B cell (primary cell): ENCODE measurements at regions not wholly inside any gene's neighbourhood (a gene's known extent, or its start where the extent isn't known, plus 50 kb on each side); places are given as distances from the start of the nearest gene placed in this dataset.

ENCODE experiments used
- ATAC-seq: fragments of 200-7000 bp; cut with Tn5 transposase; one replicate; pipeline ENCODE4 v1.10.0; 2021; ENCODE audit warnings: low read depth, mild to moderate bottlenecking, moderate number of reproducible peaks, moderate library complexity
- CTCF ChIA-PET: fragments of 350-600 bp; sonication (Branson Sonifier 250); formaldehyde crosslinking; loops from one replicate; lab custom pipeline; 2021; ENCODE audit warnings: antibody characterized with exemption, inconsistent platforms; lab: Charles Lee
- POLR2A ChIA-PET: fragments of 350-600 bp; sonication (Branson Sonifier 250); formaldehyde crosslinking; loops from one replicate; lab custom pipeline; 2021; ENCODE audit warnings: antibody characterized with exemption; lab: Charles Lee
- DNase-seq: peaks from one replicate; pipeline ENCODE4 v3.0.0; 2013
- H2AFZ ChIP-seq: 2 replicates; pipeline ENCODE4 v1.6.1; 2012; ENCODE audit warnings: mild to moderate bottlenecking, low read depth, low read length; ENCODE audit not compliant: insufficient read depth, poor library complexity, severe bottlenecking
- H3K27ac ChIP-seq, 2 donors: 1 replicate in 1 of 2; 2 replicates in 1 of 2; pipeline ENCODE4 v1.5.1; 2012 to 2013; ENCODE audit warnings: low read length in 2 of 2, mild to moderate bottlenecking in 2 of 2, moderate library complexity in 1 of 2
- H3K27me3 ChIP-seq, 4 experiments: fragments of 200-600 bp in 1 of 4; sonication (generic) in 1 of 4; replicated peaks in 1 of 4; 1 replicate in 2 of 4; 2 replicates in 2 of 4; pipeline versions ENCODE4 v1.6.1 to v1.7.0; 2013 to 2016; ENCODE audit warnings: low read length in 3 of 4, mild to moderate bottlenecking in 2 of 4, mixed read lengths in 1 of 4, moderate library complexity in 1 of 4; ENCODE audit not compliant: insufficient read depth in 4 of 4, control insufficient read depth in 3 of 4; ENCODE audit errors: control extremely low read depth in 1 of 4
- H3K36me3 ChIP-seq, 2 experiments: replicated peaks in 1 of 2; 1 replicate in 1 of 2; 2 replicates in 1 of 2; pipeline versions ENCODE4 v1.6.1 to v1.7.1; 2013; ENCODE audit warnings: low read length in 1 of 2; ENCODE audit not compliant: insufficient read depth in 2 of 2, control insufficient read depth in 1 of 2; ENCODE audit errors: control extremely low read depth in 1 of 2, extremely low read depth in 1 of 2
- H3K4me1 ChIP-seq, 2 donors: fragments of 200-600 bp in 1 of 2; sonication (generic) in 1 of 2; 1 replicate in 1 of 2; 2 replicates in 1 of 2; pipeline versions ENCODE4 v1.5.1 to v1.6.1; 2013 to 2017; ENCODE audit warnings: low read length in 2 of 2; ENCODE audit not compliant: control insufficient read depth in 2 of 2, insufficient read depth in 2 of 2
- H3K4me2 ChIP-seq: replicated peaks from 2 replicates; pipeline ENCODE3; 2012; ENCODE audit warnings: mild to moderate bottlenecking, low read depth, low read length; ENCODE audit not compliant: poor library complexity, severe bottlenecking
- H3K4me3 ChIP-seq, 5 experiments: fragments of 200-600 bp in 1 of 5; sonication (generic) in 1 of 5; 1 replicate in 3 of 5; 2 replicates in 2 of 5; pipeline versions ENCODE4 v1.5.1 to v1.7.0; 2011 to 2016; ENCODE audit warnings: low read length in 4 of 5, mild to moderate bottlenecking in 4 of 5, low read depth in 2 of 5, control low read depth in 1 of 5, moderate library complexity in 1 of 5; ENCODE audit not compliant: insufficient read depth in 1 of 5; ENCODE audit errors: control extremely low read depth in 1 of 5, extremely low read depth in 1 of 5
- H3K79me2 ChIP-seq: fragments of 200-600 bp; sonication (generic); one replicate; pipeline ENCODE4 v1.6.0; 2016; ENCODE audit warnings: low read length; ENCODE audit not compliant: control insufficient read depth, insufficient read depth
- H3K9ac ChIP-seq: fragments of 200-600 bp; sonication (generic); 2 replicates; pipeline ENCODE4 v1.6.1; 2017; ENCODE audit warnings: mild to moderate bottlenecking, low read length, moderate library complexity
- H3K9me3 ChIP-seq, 3 donors: one replicate each; pipeline versions ENCODE4 v1.6.1 to v1.7.1; 2013; ENCODE audit warnings: low read length in 2 of 3; ENCODE audit not compliant: control insufficient read depth in 2 of 3, insufficient read depth in 1 of 3; ENCODE audit errors: control extremely low read depth in 1 of 3
- H4K20me1 ChIP-seq: 2 replicates; pipeline ENCODE4 v1.6.0; 2012; ENCODE audit warnings: mild to moderate bottlenecking, low read length; ENCODE audit not compliant: insufficient read depth, control insufficient read depth, poor library complexity, severe bottlenecking
- H3K27ac Mint-ChIP-seq: one replicate; pipeline ENCODE4 v1.8.0; 2021; ENCODE audit warnings: mixed read lengths
- H3K27me3 Mint-ChIP-seq: one replicate; pipeline ENCODE4 v1.8.0; 2021; ENCODE audit warnings: mixed read lengths
- H3K4me1 Mint-ChIP-seq: one replicate; pipeline ENCODE4 v1.8.0; 2021; ENCODE audit warnings: mixed read lengths
- H3K4me3 Mint-ChIP-seq: one replicate; pipeline ENCODE4 v1.8.0; 2021; ENCODE audit warnings: mixed read lengths
- H3K9me3 Mint-ChIP-seq: one replicate; pipeline ENCODE4 v1.8.0; 2022; ENCODE audit warnings: mixed read lengths; ENCODE audit not compliant: insufficient read depth
- EZH2 ChIP-seq: IDR thresholded peaks from 2 replicates; pipeline ENCODE4 v1.6.1; 2012; ENCODE audit warnings: borderline replicate concordance, low read depth, mild to moderate bottlenecking, moderate library complexity, low read length; ENCODE audit not compliant: insufficient read depth, poor library complexity, severe bottlenecking
- WGBS: methylation state at CpG from one replicate; pipeline ENCODE4 v1.1.5; 2013; ENCODE audit warnings: missing lambda C conversion rate; ENCODE audit not compliant: insufficient coverage; 5-methylcytosine and 5-hydroxymethylcytosine counted together
- intact Hi-C: fragments of 100-400 bp; cut with micrococcal nuclease; formaldehyde crosslinking; loops from one replicate; pipeline ENCODE4 v1.10.0; 2022
- TF ChIP-seq, protein P1 (sequence below): fragments of 200-600 bp; IDR thresholded peaks from one replicate; pipeline ENCODE4 v1.8.0; 2022; ENCODE audit warnings: antibody characterized with exemption, mild to moderate bottlenecking

DNA sequence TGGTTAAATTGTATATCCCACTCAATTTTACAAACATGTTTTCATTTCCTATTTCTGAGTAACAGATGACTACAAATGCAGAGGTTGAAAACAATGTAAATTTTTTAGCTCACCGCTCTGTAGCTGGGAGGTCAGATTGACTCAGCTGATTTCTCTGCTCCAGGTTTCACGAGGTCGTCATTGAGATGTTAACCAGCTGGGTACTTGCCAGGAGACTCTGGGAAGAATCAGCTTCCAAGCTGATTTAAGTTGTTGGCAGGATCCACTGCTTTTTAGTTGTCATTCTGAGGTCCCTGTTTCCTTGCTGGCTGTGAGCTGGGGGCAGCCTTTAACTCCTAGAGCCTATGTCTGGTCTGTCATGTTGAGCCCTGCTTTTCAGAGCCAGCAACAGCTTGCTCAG, 864.3 kb upstream of the AGA start:
- Histone ChIP-seq H4K20me1 (no peaks in the 10 kb centered on the region), H3K36me3 (no peaks in the 10 kb centered on the region), H3K27me3 (no peaks in the 10 kb centered on the region), H3K27ac (no peak overlapping the region), H2AFZ (no peak overlapping the region), H3K4me3 (no peak overlapping the region), H3K9ac (no peak overlapping the region), H3K4me2 (no peak overlapping the region), H3K9me3 (no peaks in the 10 kb centered on the region), H3K4me1 (no peaks in the 10 kb centered on the region), H3K79me2 (no peaks in the 10 kb centered on the region)
- Mint-ChIP-seq H3K27ac (no peak overlapping the region), H3K9me3 (no peaks in the 10 kb centered on the region), H3K4me1 (no peaks in the 10 kb centered on the region), H3K4me3 (no peak overlapping the region), H3K27me3 (no peaks in the 10 kb centered on the region)
- ChIA-PET CTCF (no interaction called here), POLR2A (no interaction called here)
- DNase-seq (no peak), ATAC-seq (no peak)
- intact Hi-C loops: no loop called here
- WGBS: 90% methylated on average over 3 of the region's 3 CpGs
- TF ChIP-seq, protein P1, sequence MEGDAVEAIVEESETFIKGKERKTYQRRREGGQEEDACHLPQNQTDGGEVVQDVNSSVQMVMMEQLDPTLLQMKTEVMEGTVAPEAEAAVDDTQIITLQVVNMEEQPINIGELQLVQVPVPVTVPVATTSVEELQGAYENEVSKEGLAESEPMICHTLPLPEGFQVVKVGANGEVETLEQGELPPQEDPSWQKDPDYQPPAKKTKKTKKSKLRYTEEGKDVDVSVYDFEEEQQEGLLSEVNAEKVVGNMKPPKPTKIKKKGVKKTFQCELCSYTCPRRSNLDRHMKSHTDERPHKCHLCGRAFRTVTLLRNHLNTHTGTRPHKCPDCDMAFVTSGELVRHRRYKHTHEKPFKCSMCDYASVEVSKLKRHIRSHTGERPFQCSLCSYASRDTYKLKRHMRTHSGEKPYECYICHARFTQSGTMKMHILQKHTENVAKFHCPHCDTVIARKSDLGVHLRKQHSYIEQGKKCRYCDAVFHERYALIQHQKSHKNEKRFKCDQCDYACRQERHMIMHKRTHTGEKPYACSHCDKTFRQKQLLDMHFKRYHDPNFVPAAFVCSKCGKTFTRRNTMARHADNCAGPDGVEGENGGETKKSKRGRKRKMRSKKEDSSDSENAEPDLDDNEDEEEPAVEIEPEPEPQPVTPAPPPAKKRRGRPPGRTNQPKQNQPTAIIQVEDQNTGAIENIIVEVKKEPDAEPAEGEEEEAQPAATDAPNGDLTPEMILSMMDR: no peak
- TF ChIP-seq EZH2: no peak

DNA sequence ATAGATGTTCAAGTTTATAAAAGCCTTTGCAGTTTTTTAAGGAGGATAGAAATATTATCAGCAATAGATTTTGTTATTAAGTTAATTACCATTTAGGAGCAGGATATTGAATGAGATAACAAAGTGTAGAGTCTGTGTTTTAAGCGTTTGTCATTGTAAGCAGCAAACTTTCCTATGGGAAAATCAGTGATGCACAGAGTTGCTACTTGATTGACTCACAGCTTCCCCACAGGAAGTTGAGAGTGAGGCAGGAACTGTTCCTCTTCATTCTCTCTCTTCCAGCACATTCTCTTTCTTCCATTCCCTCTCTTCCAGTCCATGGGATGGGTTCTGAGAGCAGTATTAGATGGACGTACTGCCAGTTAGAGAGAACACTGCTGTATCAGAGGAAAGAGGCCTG, 867.7 kb upstream of the AGA start:
- Mint-ChIP-seq H3K4me3 (no peak overlapping the region), H3K9me3 (no peaks in the 10 kb centered on the region), H3K4me1 (no peaks in the 10 kb centered on the region), H3K27me3 (no peaks in the 10 kb centered on the region), H3K27ac (no peak overlapping the region)
- POLR2A ChIA-PET: no interaction called here
- Histone ChIP-seq H3K9ac (no peak overlapping the region), H3K36me3 (no peaks in the 10 kb centered on the region), H2AFZ (no peak overlapping the region), H3K4me3 (no peak overlapping the region), H3K27ac (no peak overlapping the region), H3K79me2 (no peaks in the 10 kb centered on the region), H3K27me3 (no peaks in the 10 kb centered on the region), H4K20me1 (no peaks in the 10 kb centered on the region), H3K4me2 (no peak overlapping the region), H3K4me1 (no peaks in the 10 kb centered on the region), H3K9me3 (no peaks in the 10 kb centered on the region)
- intact Hi-C loops: no loop called here
- ATAC-seq (no peak), DNase-seq (no peak)
- CTCF ChIA-PET: no interaction called here
- WGBS: no CpG with 5 or more reads among the region's 2 CpGs
- TF ChIP-seq, protein P1: no peak
- TF ChIP-seq EZH2: no peak
